NCI-H82 treated with DMSO at 0.1 percent for 48 hours (cell line): ENCODE measurements at regions not wholly inside any gene's neighbourhood (a gene's known extent, or its start where the extent isn't known, plus 50 kb on each side); places are given as distances from the start of the nearest gene placed in this dataset.
"Not testable (repeated sequence)": the region's sequence is repeated elsewhere in the genome, so short reads cannot be mapped to it uniquely, and the experiment has no call there.

ENCODE experiments used
- DNase-seq: peaks from one replicate; lab custom pipeline; 2025; ENCODE audit not compliant: unreplicated experiment; lab: John Stamatoyannopoulos, UW

- not testable (repeated sequence) for DNase-seq
Measured at GRCh38 chr7:6882321-6882721, 56.2 kb upstream of the CCZ1B start.

- DNase-seq = not testable (repeated sequence)
Measured at GRCh38 chr7:6883756-6884155, 57.7 kb upstream of the CCZ1B start.

GRCh38 chr7:6886198-6886597 is 60.1 kb upstream of the CCZ1B start:
- DNase-seq = no peak

GRCh38 chr7:6888267-6889045 is 62.4 kb upstream of the CCZ1B start:
- not testable (repeated sequence) for DNase-seq

GRCh38 chr7:6889252-6889812 is 63.3 kb upstream of the CCZ1B start:
- no peak for DNase-seq

- peak; percentile 22 for DNase-seq
Measured at GRCh38 chr7:6902097-6902518, 76.0 kb upstream of the CCZ1B start.

- DNase-seq = not testable (repeated sequence)
Measured at GRCh38 chr7:6903289-6903688, 77.2 kb upstream of the CCZ1B start.

GRCh38 chr7:6903792-6904191 is 77.7 kb upstream of the CCZ1B start:
- DNase-seq = not testable (repeated sequence)

- peak; percentile 52 for DNase-seq
Measured at GRCh38 chr7:6917258-6917657, 91.2 kb upstream of the CCZ1B start.

- not testable (repeated sequence) for DNase-seq
Measured at GRCh38 chr7:6919169-6919568, 93.1 kb upstream of the CCZ1B start.

- not testable (repeated sequence) for DNase-seq
Measured at GRCh38 chr7:6924523-6924922, 98.4 kb upstream of the CCZ1B start.

- DNase-seq = not testable (repeated sequence)
Measured at GRCh38 chr7:6926193-6927174, 100.4 kb upstream of the CCZ1B start.

GRCh38 chr7:6927643-6928042 is 101.6 kb upstream of the CCZ1B start:
- not testable (repeated sequence) for DNase-seq

GRCh38 chr7:6929588-6929987 is 103.5 kb upstream of the CCZ1B start:
- not testable (repeated sequence) for DNase-seq

GRCh38 chr7:6930081-6930635 is 104.1 kb upstream of the CCZ1B start:
- not testable (repeated sequence) for DNase-seq

- not testable (repeated sequence) for DNase-seq
Measured at GRCh38 chr7:6930787-6931186, 104.7 kb upstream of the CCZ1B start.

GRCh38 chr7:6931456-6931855 is 105.4 kb upstream of the CCZ1B start:
- DNase-seq = not testable (repeated sequence)

GRCh38 chr7:6933954-6934632 is 108.0 kb upstream of the CCZ1B start:
- not testable (repeated sequence) for DNase-seq

- no peak for DNase-seq
Measured at GRCh38 chr7:6934981-6935380, 108.9 kb upstream of the CCZ1B start.

GRCh38 chr7:6936626-6937025 is 110.6 kb upstream of the CCZ1B start:
- DNase-seq = not testable (repeated sequence)
